IPS-NIHi7 (cell line): ENCODE measurements at regions not wholly inside any gene's neighbourhood (a gene's known extent, or its start where the extent isn't known, plus 50 kb on each side); places are given as distances from the start of the nearest gene placed in this dataset.
"Not testable (repeated sequence)": the region's sequence is repeated elsewhere in the genome, so short reads cannot be mapped to it uniquely, and the experiment has no call there.

ENCODE experiments used
- DNase-seq: peaks from one replicate; pipeline ENCODE4 v3.0.0; 2012; ENCODE audit warnings: mixed read lengths; ENCODE audit errors: extremely low spot score

DNA sequence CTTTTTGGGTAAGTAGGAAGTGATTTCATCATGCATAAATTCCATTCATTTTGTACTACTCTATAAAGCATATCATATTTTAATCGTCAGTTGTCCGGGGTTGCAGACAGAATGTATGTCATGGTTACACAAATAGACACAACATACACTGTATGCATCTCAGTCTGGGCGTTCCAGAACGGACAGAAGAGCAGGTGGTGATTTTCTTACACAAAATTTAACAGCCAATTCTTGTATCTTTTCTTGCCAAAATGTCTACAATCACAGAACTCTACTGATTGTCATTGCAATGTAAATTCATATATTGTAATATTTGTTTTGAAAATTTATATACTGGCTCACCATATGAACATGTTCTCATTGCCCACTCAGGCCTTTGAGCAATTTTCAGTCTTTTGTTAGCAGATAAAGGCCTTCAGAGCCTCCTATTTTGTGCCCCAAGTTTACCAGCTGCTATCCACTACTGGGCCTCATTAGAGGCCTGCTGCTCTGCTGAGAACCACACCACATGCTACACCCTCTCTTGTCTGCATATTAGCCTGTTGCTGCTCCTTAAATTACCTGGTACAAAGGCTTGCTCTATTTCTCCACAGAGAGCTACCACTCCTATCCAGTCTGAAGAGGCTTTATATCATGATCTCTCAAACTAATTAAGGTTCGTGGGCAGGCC, 61.5 kb downstream of the PRDM13 start:
- no peak for DNase-seq

DNA sequence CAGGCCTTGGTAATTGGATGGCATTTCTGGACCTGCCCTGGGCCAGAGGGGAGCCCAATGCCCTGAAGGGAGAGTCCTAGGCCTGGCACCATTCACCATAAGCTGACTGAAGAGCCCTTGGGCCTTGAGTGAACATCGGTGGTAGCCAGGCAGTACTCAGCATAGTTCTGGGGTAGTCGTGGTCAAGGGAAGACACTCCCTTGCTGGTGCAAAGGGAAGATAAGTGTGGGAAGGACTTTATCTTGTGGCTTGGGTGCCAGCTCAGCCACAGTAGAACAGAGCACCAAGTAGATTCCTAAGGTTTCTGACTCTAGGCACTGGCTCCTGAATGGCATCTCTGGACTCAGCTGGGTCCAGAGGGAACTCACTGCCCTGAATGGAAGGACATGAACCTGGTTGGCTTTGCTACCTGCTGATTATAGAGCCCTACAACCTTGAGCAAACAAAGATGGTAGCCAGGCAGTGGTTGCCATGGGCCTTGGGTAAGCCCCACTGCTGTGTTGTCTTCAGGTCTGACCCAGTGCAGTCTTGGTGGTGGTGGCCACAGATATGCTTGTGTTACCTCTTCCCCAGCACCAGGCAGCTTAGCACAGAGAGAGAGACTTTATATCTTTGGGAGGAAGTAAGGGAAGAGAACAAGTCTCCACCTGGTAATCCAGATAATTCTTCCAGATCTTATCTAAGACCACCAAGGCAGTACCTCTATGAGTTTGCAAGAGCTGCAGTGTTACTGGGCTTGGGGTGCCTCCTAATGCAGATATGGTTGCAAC, 83.5 kb downstream of the PRDM13 start:
- DNase-seq: no peak

DNA sequence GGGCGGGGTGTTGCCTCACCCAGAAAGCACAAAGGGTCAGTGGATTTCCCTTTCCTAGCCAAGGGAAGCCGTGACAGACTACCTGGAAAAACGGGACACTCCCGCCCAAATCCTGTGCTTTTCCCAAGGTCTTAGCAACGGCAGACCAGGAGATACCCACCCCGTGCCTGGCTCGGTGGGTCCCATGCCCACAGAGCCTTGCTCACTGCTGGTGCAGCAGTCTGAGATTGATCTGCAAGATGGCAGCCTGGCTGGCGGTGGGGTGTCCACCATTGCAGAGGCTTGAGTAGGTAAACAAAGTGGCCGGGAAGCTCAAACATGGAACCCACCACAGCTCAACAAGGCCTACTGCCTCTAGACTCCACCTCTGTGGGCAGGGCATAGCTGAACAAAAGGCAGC, 95.7 kb downstream of the PRDM13 start:
- not testable (repeated sequence) for DNase-seq

DNA sequence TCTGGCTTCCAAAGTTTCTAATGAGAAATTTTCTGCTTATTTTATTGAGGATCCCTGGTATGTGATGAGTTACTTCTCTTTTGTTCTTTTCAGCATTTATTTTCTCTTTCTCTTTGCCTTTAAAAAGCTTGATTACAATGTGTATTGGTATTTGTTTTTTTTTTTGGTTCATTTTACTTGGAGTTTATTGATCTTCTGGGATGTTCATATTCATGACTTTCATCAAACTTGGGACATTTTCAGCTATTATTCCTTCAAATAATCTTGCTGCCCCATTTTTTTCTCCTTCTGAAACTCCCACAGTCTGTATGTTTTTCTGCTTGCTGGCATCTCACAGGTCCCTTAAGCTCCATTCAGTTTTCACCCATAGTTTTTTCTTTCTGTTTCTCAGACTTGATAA, 102.4 kb downstream of the PRDM13 start:
- DNase-seq: no peak

DNA sequence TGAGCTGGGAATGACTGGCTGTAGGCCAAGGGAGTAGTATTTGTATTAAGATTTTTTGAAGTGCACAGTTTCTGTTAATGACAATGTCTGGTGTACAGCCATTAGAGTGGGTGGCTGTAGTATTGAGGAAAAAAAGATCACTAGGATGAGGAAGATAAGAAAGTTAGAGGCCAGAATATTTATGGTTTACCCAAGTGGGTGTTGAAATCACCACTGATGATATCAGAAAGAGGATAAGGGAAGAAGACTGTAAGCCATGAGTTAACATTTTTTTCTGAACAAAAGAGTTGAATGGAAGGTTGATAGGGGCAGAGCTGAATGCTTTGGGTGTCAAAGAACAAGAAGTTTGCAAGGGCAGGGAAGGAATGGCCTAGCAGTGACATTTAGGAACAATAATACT, 104.7 kb downstream of the PRDM13 start:
- DNase-seq: no peak

DNA sequence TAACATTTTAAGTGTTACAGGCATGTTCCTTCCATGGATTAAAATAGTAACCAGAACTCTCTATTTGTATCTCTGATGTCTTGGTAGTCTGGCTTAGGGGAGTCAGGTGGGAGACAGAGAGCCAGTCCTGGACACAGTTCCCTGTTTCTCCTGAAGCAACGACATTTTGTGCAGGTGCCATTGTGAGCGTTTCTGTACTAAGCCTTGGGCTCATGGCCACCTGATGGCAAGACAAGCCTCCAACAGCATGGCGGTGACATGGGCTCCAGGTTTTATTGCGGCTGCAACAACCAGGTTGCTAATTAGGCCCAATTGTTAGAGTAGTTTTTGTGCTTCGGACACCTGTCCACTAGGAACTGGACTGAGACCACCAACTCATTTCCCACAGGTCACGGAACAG, 105.3 kb downstream of the PRDM13 start:
- DNase-seq: no peak

DNA sequence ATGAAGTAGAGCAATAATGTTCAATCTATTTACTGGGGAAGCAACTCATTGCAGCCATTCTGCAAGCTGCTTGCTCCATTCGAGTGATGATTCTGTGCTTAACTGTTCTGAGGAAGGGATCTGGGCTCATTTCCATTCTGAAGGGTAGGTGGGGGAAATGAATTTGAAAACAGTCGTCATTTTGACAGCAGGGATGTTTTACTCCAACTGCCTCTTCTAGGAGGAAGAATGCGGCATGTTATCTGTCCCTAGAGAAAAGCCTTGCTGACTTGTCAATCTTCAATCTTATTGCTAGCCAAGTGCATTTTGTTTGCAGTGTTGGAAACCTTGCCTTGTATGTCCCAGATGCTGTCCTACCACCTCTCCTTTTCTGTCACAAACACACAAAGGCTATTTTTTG, 105.9 kb downstream of the PRDM13 start:
- no peak for DNase-seq

DNA sequence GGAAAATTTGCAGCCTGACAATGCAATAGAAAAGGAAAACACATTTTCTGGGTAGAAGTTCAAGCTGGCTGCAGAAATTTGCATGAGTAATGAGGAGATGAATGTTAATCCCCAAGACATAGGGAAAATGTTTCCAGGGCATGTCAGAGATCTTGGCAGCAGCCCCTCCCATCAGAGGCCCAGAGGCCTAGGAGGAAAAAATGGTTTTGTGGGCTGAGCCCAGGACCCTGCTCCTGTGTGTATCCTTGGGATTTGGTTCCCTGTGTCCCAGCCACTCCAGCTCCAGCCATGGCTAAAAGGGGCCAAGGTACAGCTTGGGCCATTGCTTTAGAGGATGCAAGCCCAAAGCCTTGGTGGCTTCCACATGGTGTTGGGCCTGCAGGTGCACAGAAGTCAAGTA, 115.4 kb downstream of the PRDM13 start:
- not testable (repeated sequence) for DNase-seq

DNA sequence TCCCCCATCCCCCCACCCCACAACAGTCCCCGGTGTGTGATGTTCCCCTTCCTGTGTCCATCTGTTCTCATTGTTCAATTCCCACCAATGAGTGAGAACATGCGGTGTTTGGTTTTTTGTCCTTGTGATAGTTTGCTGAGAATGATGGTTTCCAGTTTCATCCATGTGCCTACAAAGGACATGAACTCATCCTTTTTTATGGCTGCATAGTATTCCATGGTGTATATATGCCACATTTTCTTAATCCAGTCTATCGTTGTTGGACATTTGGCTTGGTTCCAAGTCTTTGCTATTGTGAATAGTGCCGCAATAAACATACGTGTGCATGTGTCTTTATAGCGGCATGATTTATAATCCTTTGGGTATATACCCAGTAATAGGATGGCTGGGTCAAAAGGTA, 123.6 kb downstream of the PRDM13 start:
- not testable (repeated sequence) for DNase-seq

DNA sequence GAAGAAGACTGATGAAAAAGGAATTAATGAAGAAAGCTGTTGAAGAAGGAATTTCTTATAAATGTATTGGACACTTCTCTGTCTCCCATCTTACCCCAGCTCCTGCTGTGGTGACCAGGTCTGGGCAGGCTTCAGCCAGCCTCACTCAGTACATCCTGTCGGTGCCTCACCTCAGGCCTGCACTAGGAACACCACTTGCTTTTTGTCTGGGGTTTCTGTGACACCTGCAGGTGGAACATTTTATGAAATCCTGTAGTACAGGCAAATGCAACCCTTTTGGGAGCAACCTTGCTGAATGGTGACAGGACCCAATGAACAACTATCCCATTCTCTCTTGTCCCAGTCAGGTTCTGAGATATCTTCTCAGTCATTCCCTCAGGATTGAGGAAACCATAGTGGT, 129.7 kb downstream of the PRDM13 start:
- peak; percentile 28 for DNase-seq

DNA sequence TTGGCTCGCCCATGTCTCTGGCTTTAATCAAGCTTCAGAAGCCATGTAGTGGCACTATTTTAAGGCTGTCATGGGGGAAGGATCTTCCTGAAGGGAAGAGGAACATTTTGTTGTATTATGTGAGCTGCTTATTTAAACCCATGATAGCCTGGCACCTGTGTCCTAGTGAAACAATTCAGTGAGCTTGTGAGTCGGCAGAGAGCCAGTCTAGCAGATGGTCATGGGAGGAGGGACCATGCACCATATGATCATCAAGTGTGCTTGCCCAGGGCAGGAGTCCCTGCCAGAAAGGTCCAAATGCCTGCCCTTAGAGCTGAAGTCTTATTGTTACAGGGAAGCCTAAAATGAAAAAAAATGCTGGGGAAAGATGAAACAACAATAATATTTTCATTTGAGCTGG, 132.9 kb downstream of the PRDM13 start:
- no peak for DNase-seq

DNA sequence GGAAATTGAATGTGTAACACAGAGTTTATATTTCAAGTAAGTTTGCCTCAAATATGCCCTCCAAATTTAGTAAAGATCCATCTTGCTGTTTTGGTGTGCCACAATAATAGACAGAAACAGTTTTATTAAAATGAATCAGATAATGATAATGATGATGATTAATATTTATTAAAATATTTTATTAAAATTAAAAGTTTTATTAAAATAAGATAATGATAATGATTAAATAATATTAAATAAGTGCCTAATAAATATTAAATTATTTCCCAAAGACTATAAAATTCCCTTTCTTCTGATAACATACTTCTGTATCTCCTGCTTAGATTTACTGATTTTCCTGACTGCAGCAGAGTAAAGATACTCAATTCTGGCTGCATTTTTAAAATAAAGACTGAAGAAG, 134.5 kb downstream of the PRDM13 start:
- no peak for DNase-seq

DNA sequence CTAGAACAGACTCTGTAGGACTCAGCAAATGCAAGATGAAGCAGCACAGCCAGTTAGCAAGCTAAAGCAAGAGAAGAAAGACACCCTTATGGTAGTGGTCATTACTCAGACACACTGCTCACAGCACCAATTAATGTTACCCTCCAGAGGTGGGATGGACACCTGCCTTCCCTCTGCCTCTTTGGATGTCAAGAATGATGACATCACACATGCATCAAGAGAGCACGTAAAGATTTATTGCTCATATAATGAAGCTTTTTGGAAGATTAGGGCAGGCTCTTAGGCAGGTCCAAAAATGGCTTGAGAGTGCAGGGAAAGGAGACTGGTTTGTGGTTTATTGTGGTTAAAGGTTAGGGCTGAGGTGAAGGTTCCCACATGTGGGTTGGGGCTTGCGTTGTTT, 137.0 kb downstream of the PRDM13 start:
- no peak for DNase-seq

DNA sequence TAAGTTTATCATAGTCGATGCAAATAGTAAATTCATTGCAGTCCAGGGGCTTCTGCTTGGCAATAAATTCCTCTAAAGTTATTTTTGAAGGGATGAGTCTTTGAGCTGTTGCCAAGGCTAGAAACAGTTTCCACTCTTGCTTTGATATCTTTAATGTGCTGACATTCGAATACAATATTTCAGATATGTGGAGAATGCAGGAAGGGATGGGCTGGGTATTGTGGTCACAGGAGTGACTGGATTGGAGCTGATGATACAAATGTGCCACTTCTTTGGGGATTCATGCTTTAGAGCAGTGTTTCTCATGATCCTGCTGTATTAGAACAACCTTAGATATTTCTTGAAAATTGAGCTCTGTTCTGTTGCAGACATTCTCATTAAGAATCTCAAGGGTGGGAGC, 139.0 kb downstream of the PRDM13 start:
- DNase-seq: no peak

DNA sequence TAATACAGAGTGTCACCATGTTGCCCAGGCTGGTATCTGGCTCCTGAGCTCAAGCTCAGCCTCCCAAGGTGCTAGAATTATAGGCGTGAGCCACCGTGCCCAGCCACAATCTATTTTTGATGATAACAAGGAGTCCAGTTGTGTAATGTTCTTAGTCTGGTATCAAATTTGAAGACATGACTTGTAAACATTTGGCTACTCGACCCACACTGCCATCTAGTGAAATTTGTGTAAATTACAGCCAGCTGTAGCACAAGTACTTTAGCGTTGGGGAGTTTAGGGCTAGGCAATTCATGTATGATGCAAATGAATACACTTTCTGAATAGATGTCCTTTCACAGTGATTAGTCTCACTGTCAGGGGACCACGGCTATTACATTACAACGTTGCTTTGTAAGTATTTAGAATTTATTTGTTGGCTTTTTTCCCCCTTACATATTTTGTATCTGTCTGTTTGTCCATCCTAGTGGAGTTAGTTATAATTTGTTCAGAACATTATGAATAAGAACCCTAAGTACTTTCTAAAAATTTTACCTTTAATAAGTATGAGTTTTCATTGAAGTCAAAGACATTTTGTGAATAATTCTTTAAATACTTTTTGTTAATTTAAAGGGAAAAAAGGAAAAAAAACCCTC, 139.7 kb downstream of the PRDM13 start:
- peak; percentile 44 for DNase-seq

DNA sequence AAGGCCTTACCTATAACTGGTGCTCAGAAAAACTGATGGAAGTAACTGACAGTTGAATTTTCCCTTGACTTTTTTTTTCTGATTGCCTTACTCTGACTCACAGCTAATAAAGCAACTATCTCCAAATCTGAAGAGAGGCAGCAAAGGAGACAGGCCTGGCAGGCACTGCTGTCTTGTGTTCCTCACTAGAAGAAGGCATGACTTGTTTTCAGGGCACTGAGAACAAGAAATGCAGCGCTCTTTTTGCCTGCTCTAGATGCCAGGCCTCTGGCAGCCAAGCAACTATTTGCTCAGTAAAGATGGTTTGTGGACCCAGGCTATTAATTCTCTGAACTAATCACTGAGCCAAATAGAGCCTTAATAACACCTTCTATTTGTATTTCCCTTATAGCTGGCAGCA, 155.1 kb downstream of the PRDM13 start:
- no peak for DNase-seq

DNA sequence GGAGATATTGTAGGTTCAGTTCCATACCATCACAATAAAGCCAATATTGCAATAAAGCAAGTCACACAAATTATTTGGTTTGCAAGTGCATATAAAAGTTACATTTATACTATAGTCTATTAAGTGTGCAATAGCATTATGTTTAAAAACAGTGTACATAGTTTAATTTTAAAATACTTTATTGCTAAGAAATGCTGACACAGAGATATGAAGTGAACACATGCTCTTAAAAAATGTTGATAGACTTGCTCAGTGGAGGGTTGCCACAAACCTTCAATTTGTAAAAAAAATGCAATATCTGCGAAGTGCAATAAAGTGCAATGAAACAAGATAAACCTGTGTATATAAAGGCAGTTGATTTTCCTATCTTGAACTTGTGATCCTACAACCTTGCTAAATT, 161.5 kb downstream of the PRDM13 start:
- DNase-seq: no peak

DNA sequence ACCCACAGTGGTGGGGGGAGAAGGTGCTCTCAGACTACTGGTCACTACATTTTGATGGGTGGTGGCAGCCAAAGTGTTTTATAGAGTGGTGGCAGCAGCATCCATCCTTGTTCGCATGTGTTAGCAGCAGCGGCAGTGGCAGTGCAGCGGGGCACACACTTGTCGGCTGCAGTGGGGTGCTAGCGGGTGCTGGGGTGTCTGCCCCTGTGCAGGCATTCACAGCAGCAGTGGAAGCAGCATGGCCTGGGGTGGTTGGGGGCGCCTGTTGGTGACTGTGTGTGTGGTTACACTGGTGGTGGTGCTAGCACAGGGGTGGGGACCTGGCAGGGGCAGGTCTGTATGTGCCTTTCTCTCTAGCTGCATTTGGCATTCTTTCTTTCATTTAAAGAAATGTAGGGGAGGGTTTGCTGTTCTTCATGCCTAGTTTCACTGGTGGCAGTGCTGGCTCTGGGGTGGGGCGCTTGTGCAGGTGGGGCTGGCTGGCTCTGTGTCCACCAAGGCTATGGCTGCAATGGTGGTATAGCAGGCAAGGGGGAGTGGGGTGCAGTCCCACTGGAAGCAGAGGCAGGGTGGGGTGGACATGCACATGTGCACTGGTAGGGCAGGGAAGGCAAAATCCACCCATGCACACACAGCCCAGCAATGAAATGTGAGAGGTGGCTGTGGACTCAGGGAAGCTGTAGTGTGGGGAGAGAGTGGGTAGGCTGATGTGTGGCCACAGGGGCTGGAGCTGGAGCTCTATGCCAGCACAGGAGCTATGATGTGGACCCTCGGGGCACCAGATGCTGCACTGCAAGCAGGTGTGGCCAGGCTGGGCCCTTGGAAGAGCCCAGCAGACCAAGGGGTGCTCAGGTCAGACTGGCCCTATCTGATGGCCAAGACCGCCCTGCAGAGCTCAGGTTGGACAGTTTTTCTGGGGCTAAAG, 173.3 kb downstream of the PRDM13 start:
- DNase-seq: no peak

DNA sequence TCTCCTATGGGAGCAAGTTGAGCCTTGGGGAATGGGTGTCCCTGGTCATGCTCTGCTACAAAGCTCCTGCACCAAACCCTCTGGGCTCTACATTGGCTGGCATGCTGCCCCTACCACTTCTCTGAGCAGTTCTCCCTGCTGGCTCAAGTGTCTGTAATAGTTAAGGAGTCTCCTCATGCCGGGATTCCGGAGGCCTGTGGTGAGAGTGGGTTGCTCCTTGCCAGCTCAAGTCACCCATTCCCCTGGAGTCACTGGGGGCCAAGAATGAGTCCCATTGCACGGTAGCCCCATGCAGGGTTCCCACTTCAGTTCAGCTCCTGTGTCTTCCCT, 173.9 kb downstream of the PRDM13 start:
- no peak for DNase-seq

DNA sequence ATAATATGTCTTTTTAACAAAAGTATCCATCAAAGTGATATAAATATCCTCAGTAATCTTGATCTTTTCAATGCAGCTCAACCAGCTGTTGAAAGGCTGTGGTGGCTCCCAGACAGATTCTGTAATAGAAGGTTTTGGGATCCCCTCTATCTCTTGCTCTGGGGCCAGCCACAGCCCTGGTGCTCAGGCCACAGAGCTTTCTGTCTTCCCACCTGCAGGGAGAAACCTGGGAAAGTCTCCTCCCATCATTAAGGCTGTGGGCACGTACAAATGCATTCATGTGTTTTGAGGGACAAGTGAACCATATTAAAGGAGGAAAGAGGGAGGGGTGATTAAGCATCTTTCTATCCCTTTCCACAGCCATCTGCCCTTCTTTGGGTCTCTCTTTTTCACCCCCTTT, 183.1 kb downstream of the PRDM13 start:
- no peak for DNase-seq

DNA sequence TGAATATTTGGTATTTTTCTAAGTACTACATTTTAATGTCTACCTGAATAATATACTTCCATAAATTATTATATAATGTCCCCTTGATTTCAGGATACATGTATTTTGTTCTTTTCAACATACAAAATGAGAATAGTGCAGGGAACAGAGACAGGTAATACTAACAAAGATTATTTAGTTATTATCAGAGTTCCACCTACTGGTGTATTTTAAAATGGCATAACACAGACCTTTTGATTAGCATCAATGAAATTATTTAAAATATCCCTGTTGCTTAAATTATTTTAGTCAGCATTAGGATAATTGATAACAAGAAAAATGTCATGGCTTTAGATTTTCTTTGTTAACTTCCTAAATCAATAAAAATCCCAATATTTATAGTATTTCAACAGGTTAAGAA, 184.0 kb downstream of the PRDM13 start:
- DNase-seq: no peak

DNA sequence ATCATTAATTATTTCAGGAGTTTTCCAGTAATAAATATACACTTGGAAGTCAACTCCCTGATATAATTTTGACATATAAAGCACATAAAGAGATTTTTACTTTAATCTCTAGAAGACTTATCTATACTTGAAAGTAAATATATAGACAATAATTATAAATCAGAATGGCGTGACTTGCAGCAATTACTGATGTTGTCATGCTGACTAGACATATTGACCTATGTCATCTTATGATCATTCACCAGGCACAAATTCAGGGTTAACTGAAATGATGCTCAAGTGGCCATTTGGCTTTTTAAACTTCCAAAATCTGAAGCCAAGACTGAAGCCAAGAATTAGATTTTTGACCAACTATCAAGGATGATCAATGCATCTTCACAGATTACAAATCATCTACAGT, 192.2 kb downstream of the MCHR2 start:
- no peak for DNase-seq
